Panc1 (cell line): ENCODE measurements at regions not wholly inside any gene's neighbourhood (a gene's known extent, or its start where the extent isn't known, plus 50 kb on each side); places are given as distances from the start of the nearest gene placed in this dataset.

Experiments
- ATAC-seq: fragments of 200-7000 bp; cut with Tn5 transposase; 2 replicates; pipeline ENCODE4 v1.9.1; 2020; ENCODE audit warnings: mild to moderate bottlenecking, moderate library complexity
- BruUV-seq: library from RNA; stranded (reverse); fragments of 400-500 nt; replicated peaks from 2 replicates; lab custom pipeline; 2021; lab: Mats Ljungman, UMichigan
- CTCF ChIA-PET: fragments of 300-600 bp; sonication (Branson Sonifier 250); formaldehyde crosslinking; loops from one replicate; lab custom pipeline; 2022; ENCODE audit warnings: antibody characterized with exemption; lab: Charles Lee
- POLR2A ChIA-PET: fragments of 300-600 bp; sonication (Branson Sonifier 250); formaldehyde crosslinking; loops from one replicate; lab custom pipeline; 2022; ENCODE audit warnings: antibody characterized with exemption; lab: Charles Lee
- DNase-seq: peaks from one replicate; pipeline ENCODE4 v3.0.0-alpha.2; 2010; ENCODE audit warnings: low read depth, low spot score
- H3K27ac ChIP-seq: 2 replicates; pipeline ENCODE4 v1.5.1; 2011; ENCODE audit warnings: mild to moderate bottlenecking, low read length, inconsistent platforms
- H3K27me3 ChIP-seq: fragments of 200-500 bp; sonication (Bioruptor generic); 2 replicates; pipeline ENCODE4 v1.6.0; 2014; ENCODE audit warnings: low read length, inconsistent platforms; ENCODE audit not compliant: control insufficient read depth, insufficient read depth
- H3K36me3 ChIP-seq: fragments of 200-500 bp; sonication (Bioruptor generic); 2 replicates; pipeline ENCODE4 v1.5.1; 2014; ENCODE audit warnings: inconsistent platforms, mild to moderate bottlenecking, low read length, moderate library complexity; ENCODE audit not compliant: control insufficient read depth, insufficient read depth
- H3K4me1 ChIP-seq: 2 replicates; pipeline ENCODE4 v1.5.1; 2011; ENCODE audit warnings: inconsistent platforms, mild to moderate bottlenecking, low read length, moderate library complexity; ENCODE audit not compliant: control insufficient read depth, insufficient read depth
- H3K4me3 ChIP-seq, 2 experiments: 2 replicates each; pipeline ENCODE4 v1.5.1; 2011 to 2012; ENCODE audit warnings: low read depth in 2 of 2, low read length in 2 of 2, mild to moderate bottlenecking in 2 of 2, inconsistent platforms in 1 of 2, moderate library complexity in 1 of 2
- H3K9me3 ChIP-seq: fragments of 200-500 bp; sonication (Bioruptor generic); 2 replicates; pipeline ENCODE4 v1.5.1; 2014; ENCODE audit warnings: low read depth, mild to moderate bottlenecking, inconsistent platforms, low read length, moderate library complexity; ENCODE audit not compliant: control insufficient read depth, insufficient read depth
- POLR2AphosphoS5 ChIP-seq: IDR thresholded peaks from 2 replicates; pipeline ENCODE4 v1.6.1; 2012; ENCODE audit warnings: mild to moderate bottlenecking, low read depth, low read length, moderate library complexity
- SIN3A ChIP-seq: IDR thresholded peaks from 2 replicates; pipeline ENCODE4 v1.6.1; 2012; ENCODE audit warnings: low read depth, mild to moderate bottlenecking, low read length, moderate library complexity, borderline replicate concordance; ENCODE audit not compliant: insufficient read depth
- TCF7L2 ChIP-seq: IDR thresholded peaks from 2 replicates; pipeline ENCODE4 v1.6.1; 2011; ENCODE audit warnings: mild to moderate bottlenecking, low read depth, low read length, inconsistent platforms
- in situ Hi-C: cut with HindIII; loops from 2 replicates; pipeline ENCODE4 v1.10.0; 2016; ENCODE audit warnings: low sequenced_read_pairs, low pct_unique_long_range_greater_than_20kb
- intact Hi-C: fragments of 100-400 bp; cut with micrococcal nuclease; formaldehyde crosslinking; loops from one replicate; pipeline ENCODE4 v1.10.0; 2022; ENCODE audit not compliant: unreplicated experiment
- TF ChIP-seq, protein P1 (sequence below), 2 experiments: IDR thresholded peaks; 2 replicates each; pipeline ENCODE4 v1.6.1; 2011 to 2012; ENCODE audit warnings: low read depth in 2 of 2, control low read depth in 1 of 2, low read length in 1 of 2, mild to moderate bottlenecking in 1 of 2, moderate library complexity in 1 of 2; ENCODE audit not compliant: insufficient read depth in 1 of 2
- TF ChIP-seq, protein P2 (sequence below): fragments of 450-650 bp; IDR thresholded peaks from 2 replicates; pipeline ENCODE4 v1.5.1; 2017; ENCODE audit warnings: mild to moderate bottlenecking

GRCh38 chr1:5458248-5458647 is 534.0 kb downstream of the NPHP4 start:
- no peaks in the 10 kb centered on the region for H3K36me3 ChIP-seq
- TF ChIP-seq TCF7L2 = no peak
- TF ChIP-seq POLR2AphosphoS5 = no peak
- TF ChIP-seq, protein P1, sequence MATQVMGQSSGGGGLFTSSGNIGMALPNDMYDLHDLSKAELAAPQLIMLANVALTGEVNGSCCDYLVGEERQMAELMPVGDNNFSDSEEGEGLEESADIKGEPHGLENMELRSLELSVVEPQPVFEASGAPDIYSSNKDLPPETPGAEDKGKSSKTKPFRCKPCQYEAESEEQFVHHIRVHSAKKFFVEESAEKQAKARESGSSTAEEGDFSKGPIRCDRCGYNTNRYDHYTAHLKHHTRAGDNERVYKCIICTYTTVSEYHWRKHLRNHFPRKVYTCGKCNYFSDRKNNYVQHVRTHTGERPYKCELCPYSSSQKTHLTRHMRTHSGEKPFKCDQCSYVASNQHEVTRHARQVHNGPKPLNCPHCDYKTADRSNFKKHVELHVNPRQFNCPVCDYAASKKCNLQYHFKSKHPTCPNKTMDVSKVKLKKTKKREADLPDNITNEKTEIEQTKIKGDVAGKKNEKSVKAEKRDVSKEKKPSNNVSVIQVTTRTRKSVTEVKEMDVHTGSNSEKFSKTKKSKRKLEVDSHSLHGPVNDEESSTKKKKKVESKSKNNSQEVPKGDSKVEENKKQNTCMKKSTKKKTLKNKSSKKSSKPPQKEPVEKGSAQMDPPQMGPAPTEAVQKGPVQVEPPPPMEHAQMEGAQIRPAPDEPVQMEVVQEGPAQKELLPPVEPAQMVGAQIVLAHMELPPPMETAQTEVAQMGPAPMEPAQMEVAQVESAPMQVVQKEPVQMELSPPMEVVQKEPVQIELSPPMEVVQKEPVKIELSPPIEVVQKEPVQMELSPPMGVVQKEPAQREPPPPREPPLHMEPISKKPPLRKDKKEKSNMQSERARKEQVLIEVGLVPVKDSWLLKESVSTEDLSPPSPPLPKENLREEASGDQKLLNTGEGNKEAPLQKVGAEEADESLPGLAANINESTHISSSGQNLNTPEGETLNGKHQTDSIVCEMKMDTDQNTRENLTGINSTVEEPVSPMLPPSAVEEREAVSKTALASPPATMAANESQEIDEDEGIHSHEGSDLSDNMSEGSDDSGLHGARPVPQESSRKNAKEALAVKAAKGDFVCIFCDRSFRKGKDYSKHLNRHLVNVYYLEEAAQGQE (IDR thresholded peaks at IDR 0.05; ENCODE audit: insufficient read depth in 1 of 2, low read depth in 2 of 2, low read length in 1 of 2) = no peak
- TF ChIP-seq SIN3A = no peak
- TF ChIP-seq, protein P2, sequence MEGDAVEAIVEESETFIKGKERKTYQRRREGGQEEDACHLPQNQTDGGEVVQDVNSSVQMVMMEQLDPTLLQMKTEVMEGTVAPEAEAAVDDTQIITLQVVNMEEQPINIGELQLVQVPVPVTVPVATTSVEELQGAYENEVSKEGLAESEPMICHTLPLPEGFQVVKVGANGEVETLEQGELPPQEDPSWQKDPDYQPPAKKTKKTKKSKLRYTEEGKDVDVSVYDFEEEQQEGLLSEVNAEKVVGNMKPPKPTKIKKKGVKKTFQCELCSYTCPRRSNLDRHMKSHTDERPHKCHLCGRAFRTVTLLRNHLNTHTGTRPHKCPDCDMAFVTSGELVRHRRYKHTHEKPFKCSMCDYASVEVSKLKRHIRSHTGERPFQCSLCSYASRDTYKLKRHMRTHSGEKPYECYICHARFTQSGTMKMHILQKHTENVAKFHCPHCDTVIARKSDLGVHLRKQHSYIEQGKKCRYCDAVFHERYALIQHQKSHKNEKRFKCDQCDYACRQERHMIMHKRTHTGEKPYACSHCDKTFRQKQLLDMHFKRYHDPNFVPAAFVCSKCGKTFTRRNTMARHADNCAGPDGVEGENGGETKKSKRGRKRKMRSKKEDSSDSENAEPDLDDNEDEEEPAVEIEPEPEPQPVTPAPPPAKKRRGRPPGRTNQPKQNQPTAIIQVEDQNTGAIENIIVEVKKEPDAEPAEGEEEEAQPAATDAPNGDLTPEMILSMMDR = no peak
- ChIA-PET CTCF (no interaction called here), POLR2A (no interaction called here)
- no peaks in the 10 kb centered on the region for H3K9me3 ChIP-seq
- peaks cover 5% of the 10 kb centered on the region; the same call in 1 of the 2 replicates for H3K27me3 ChIP-seq
- H3K4me3 ChIP-seq = no peak overlapping the region
- no peak overlapping the region for H3K27ac ChIP-seq
- intact Hi-C loops = no loop called here
- no peak for DNase-seq
- BruUV-seq = no TSS peak
- ATAC-seq = no peak
- H3K4me1 ChIP-seq = no peaks in the 10 kb centered on the region
- in situ Hi-C loops = no loop called here

GRCh38 chr1:5456090-5456811 is 536.0 kb downstream of the NPHP4 start:
- DNase-seq (no peak), ATAC-seq (no peak)
- Histone ChIP-seq H3K4me3 (no peak overlapping the region), H3K36me3 (no peaks in the 10 kb centered on the region), H3K4me1 (no peaks in the 10 kb centered on the region), H3K27me3 (peaks cover 9% of the 10 kb centered on the region; the same call in 1 of the 2 replicates), H3K9me3 (no peaks in the 10 kb centered on the region), H3K27ac (no peak overlapping the region)
- ChIA-PET CTCF (no interaction called here), POLR2A (no interaction called here)
- no peak for TF ChIP-seq SIN3A
- TF ChIP-seq, protein P1 (IDR thresholded peaks at IDR 0.05; ENCODE audit: insufficient read depth in 1 of 2, low read depth in 2 of 2, low read length in 1 of 2) = no peak
- TF ChIP-seq, protein P2 = no peak
- no peak for TF ChIP-seq TCF7L2
- no peak for TF ChIP-seq POLR2AphosphoS5
- in situ Hi-C loops (no loop called here), intact Hi-C loops (no loop called here)
- BruUV-seq = no TSS peak
